ENCODE measurements at regions not wholly inside any gene's neighbourhood (a gene's known extent, or its start where the extent isn't known, plus 50 kb on each side); places are given as distances from the start of the nearest gene placed in this dataset.

DNA sequence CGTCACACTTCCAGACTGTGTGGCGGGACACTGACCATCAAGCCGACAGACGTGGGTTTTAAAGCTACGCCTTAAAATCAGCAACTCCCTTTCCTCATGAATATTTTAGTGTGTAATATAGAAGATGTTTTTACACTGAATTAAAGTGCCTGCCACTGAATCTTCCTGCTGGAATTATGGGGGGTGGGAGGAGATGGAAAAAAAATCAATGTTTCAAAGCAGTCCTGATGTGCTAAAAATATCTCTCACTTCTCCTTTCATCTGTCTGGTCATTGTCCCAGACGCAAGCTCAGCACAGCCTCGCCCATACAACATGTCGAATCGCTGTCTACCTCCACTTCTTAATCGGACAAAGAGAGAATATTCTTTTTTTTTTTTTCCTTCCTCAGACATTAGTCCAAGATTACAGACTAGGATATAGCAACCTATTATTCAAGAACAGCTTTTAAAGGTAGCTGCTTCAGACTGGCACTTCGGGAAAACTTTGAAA lies 165.1 kb upstream of the KLF14 start:
- no peak for TF ChIP-seq POLR2A (IDR thresholded peaks at IDR 0.05)
- TF ChIP-seq, protein P1, sequence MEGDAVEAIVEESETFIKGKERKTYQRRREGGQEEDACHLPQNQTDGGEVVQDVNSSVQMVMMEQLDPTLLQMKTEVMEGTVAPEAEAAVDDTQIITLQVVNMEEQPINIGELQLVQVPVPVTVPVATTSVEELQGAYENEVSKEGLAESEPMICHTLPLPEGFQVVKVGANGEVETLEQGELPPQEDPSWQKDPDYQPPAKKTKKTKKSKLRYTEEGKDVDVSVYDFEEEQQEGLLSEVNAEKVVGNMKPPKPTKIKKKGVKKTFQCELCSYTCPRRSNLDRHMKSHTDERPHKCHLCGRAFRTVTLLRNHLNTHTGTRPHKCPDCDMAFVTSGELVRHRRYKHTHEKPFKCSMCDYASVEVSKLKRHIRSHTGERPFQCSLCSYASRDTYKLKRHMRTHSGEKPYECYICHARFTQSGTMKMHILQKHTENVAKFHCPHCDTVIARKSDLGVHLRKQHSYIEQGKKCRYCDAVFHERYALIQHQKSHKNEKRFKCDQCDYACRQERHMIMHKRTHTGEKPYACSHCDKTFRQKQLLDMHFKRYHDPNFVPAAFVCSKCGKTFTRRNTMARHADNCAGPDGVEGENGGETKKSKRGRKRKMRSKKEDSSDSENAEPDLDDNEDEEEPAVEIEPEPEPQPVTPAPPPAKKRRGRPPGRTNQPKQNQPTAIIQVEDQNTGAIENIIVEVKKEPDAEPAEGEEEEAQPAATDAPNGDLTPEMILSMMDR (IDR thresholded peaks at IDR 0.05), result no peak
- Histone ChIP-seq H3K27ac (peak overlapping the region; percentile 81 to 86), H3K9me3 (no peaks in the 10 kb centered on the region), H3K36me3 (no peaks in the 10 kb centered on the region), H3K4me1 (peaks cover 11 to 31% of the 10 kb centered on the region in 2 donors), H3K4me3 (no peak overlapping the region), H3K27me3 (no peaks in the 10 kb centered on the region)
- intact Hi-C loops (cut with DNase I; ENCODE audit: low total_unique reads), result loop anchor here (10.0 kb wide), 1 partner anchor 146 kb away; no protein-coding TSS in a partner anchor
- DNase-seq, result no peak

DNA sequence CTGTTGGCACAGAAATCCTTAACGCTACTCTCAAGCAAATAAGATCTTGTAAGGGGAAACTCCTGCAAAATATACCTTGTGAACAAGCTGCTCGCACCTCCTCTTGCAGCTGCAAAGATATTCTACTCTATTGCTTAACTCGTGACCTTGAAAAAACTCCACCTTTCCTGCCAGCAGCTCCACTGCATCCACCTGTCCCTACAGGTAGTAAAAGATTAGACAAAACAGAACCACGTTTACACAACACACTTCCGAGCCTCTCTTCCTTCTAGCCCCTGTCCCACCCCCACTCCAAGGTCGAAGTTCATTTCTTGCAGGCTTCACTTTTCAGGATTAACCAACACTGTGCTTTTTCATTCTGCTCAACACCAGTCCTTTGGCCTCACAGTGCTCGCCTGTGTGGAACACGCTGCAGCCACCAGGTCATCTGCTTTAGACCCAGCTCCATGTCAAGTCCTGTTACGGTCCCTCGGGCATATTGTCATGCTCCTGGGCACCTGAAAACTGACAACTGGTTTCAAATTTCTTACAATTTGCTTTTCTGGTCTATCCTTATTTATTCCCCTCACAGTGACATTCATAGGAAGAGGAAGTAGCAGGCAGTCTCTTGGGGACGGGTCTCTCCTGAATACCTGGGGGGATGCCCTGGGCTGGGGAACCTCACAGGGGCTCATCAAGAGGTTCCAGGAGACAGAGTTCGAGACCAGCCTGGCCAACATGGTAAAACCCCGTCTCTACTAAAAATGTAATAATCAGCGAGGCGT lies 165.8 kb upstream of the KLF14 start:
- H3K36me3 ChIP-seq, result no peaks in the 10 kb centered on the region
- intact Hi-C loops (cut with DNase I; ENCODE audit: low total_unique reads), result loop anchor here (10.0 kb wide), 2 partner anchors 95 to 145 kb away; no protein-coding TSS in a partner anchor
- H3K4me3 ChIP-seq, result no peak overlapping the region
- H3K27ac ChIP-seq, result peak overlapping the region; percentile 76 to 86
- no peaks in the 10 kb centered on the region for H3K27me3 ChIP-seq
- TF ChIP-seq, protein P1 (IDR thresholded peaks at IDR 0.05), result no peak
- TF ChIP-seq POLR2A (IDR thresholded peaks at IDR 0.05), result no peak
- DNase-seq, result no peak
- H3K9me3 ChIP-seq, result no peaks in the 10 kb centered on the region
- H3K4me1 ChIP-seq, result peaks cover 11 to 28% of the 10 kb centered on the region in 2 donors

DNA sequence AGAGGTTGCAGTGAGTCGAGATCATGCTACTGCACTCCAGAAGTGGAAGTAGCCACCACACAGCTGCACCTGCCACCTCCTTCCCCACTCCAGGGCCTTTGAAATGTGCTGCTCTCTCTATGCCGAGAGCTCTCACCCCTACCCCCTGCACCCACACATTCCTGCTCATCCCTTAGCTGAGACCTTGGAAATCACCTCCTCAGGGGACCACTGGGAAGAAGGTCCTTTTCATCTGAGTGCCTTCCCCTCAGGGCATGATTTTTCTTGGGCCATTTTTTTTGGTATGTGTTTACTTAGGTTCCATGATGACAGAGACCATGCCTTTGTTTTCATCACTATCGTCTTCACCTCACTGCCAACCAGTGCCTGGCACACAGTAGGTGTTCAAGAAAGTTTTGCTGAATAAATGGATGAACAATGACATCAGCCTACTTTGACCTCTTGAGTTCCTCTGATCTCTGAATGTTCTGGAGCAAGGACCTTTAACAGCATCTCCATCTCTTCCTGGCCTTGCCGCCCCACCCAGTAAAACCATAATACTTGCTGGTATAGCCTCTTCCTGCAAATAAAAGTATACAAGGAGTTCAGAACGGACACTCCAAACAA lies 166.6 kb upstream of the KLF14 start:
- no peak overlapping the region for H3K4me3 ChIP-seq
- H3K27me3 ChIP-seq, result no peaks in the 10 kb centered on the region
- no peaks in the 10 kb centered on the region for H3K36me3 ChIP-seq
- H3K4me1 ChIP-seq, result peaks cover 11 to 22% of the 10 kb centered on the region in 2 donors
- no peak for DNase-seq
- TF ChIP-seq, protein P1 (IDR thresholded peaks at IDR 0.05), result no peak
- TF ChIP-seq POLR2A (IDR thresholded peaks at IDR 0.05), result no peak
- peak overlapping the region; percentile 76 to 86 for H3K27ac ChIP-seq
- H3K9me3 ChIP-seq, result no peaks in the 10 kb centered on the region
- intact Hi-C loops (cut with DNase I; ENCODE audit: low total_unique reads), result loop anchor here (10.0 kb wide), 1 partner anchor 94 kb away; no protein-coding TSS in a partner anchor

DNA sequence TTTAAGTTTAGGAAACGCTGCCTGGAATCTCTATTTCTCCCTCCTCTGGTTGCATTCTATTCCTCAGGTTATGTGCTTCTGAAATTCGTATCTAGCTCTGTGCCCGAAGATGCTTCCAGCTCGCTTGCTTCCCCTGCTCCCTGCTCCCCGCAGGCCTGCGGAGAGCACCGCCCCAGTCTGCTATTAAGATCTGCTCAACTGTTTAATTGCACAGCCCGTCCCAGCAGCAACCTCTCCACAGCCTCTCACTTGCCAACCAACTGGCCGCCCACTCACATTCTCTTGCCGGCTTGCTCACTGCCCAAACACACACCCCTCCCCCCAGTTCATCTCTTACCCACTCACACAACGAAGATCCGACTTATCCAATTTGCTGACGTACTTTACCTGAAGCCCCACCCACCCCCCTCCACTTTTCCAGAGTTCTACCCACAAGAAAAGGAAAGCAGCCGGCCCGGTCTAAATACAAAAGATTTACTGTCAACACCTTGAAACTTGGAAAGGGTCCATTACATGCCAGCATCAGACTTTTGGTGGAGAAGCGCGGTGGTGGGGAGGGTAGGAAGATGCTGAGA lies 167.3 kb upstream of the KLF14 start:
- peak; percentile 81 to 87 for DNase-seq
- Histone ChIP-seq H3K27me3 (no peaks in the 10 kb centered on the region), H3K9me3 (no peaks in the 10 kb centered on the region), H3K27ac (peak overlapping the region; percentile 76 to 86), H3K4me3 (no peak overlapping the region), H3K36me3 (no peaks in the 10 kb centered on the region), H3K4me1 (peaks cover 11 to 22% of the 10 kb centered on the region in 2 donors)
- TF ChIP-seq, protein P1 (IDR thresholded peaks at IDR 0.05), result no peak
- peak in 1 of 2 donors; percentile 54 for TF ChIP-seq POLR2A (IDR thresholded peaks at IDR 0.05)
- intact Hi-C loops (cut with DNase I; ENCODE audit: low total_unique reads), result loop anchor here (10.0 kb wide), 1 partner anchor 94 kb away; no protein-coding TSS in a partner anchor
